Medulla oblongata (tissue), 1 donor: ENCODE measurements at regions not wholly inside any gene's neighbourhood (a gene's known extent, or its start where the extent isn't known, plus 50 kb on each side); places are given as distances from the start of the nearest gene placed in this dataset.

Source experiments
- DNase-seq: peaks from one replicate; pipeline ENCODE4 v3.0.0-alpha.2; 2015; ENCODE audit errors: extremely low spot score

DNA sequence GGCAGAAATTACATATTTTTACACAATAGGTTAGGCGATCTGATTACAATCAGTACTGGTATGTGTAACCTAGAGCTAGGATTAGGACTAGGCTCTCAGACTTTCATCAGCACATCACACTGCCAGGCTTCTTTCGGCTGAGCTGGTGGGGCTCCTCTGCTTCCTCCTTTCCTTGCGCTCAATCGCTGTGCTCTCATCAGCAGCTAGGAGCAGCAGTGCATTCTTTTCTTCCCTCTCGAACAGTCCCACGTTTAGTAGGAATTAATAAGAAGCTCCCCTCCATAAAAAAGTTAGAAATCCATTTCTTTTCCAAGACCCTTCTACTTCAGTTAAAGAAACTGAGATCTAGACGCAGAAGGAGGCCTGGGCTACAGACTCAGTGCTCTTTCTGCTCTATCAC, 350.4 kb downstream of the SPRY1 start:
- no peak for DNase-seq

DNA sequence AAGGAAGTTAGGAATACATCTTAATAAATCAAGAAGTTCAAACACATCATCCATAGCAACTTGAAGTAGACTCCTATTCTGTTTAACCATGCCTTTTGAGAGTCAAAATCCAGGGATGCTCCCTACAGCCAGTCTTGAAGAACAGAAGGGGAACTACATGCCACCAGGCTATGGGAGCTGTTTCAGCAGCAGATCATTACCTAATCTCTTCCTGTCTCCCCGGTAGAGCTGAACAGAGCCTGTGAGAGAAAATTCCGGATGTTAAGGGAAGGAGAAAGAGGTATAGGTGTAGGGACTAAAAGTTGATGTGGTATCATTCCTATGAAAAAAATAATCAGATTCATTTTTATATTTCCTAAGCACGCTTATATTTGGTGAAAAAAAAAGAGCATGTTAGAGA, 352.2 kb downstream of the SPRY1 start:
- DNase-seq = no peak

DNA sequence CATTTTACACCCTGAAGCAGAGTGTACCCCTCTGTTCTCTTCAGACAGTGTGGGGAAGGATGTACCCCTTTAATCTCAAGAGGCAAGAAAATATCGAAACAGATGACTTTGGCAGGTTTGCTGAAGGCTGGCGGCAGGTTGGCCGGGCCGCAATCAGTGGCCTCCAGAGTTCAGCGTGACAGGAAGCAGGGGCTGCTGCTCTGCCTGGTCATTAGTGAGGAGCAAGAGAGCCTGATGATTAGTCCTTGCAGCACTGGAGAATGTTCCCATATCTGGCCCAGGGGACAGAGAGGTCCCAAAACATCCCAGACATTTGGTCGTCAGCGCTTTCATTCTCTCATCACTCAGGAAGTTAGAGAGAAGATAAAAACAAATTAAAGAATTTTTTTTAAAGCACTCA, 352.8 kb downstream of the SPRY1 start:
- DNase-seq = no peak

DNA sequence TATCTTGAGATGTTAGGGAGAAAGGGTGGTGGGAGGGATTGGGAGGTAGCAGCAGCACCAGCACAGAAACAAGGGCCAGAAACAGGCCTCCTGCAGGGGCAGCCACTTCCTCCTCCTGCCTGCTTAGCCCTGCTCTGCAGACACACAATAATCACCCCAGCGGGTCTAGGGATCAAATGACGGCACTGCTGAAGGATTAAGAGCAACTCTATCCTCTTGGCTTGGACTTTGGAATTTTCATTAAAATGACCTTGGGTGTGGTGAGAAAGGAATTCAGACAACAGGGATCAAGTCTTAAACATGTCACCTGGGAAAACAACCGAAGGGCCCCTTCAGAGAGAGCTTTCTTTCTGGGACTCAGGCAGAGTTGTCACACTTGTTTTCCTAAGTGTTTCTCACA, 353.4 kb downstream of the SPRY1 start:
- DNase-seq = no peak

DNA sequence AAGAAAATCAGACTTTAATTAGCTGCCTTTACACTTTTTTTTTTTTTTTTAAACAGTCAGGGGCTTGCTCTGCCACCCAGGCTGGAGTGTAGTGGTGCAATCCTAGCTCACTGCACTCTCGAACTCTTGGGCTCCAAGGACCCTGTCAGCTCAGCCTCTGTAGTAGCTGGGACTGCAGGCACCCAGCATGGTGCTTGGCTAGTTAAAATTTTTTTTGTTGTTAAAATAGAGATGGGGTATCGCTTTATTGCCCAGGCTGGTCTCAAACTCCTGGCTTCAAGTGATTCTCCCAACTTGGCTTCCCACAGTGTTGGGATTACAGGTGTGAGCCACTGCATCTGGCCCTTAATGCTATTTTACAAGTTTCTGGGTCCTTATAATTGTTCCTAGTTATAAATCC, 359.1 kb downstream of the SPRY1 start:
- no peak for DNase-seq

- no peak for DNase-seq
Measured at GRCh38 chr4:123767806-123768205, 371.2 kb downstream of the SPRY1 start.

GRCh38 chr4:123770884-123771283, 374.3 kb downstream of the SPRY1 start:
- no peak for DNase-seq

GRCh38 chr4:123776267-123776666, 379.7 kb downstream of the SPRY1 start:
- DNase-seq = no peak

DNA sequence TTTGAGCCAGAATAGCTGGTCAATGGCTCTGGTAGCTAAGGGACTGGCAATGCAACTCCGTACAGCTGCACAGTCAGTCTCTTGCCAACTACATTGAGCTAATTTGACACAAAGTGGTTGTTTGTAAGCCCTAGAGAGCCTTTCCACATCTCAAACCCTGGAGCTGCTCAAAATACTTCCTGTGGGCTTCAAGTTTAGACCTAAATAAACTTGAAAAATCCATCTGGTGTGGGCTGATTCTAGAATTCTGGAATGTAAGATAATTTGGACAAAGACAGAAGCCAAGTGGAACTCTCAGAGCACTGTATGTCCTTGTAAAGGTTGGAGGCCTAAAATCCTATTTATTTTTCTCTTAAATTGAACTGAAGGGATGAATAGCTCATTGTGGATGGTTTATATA, 380.8 kb downstream of the SPRY1 start:
- peak; percentile 42 for DNase-seq

DNA sequence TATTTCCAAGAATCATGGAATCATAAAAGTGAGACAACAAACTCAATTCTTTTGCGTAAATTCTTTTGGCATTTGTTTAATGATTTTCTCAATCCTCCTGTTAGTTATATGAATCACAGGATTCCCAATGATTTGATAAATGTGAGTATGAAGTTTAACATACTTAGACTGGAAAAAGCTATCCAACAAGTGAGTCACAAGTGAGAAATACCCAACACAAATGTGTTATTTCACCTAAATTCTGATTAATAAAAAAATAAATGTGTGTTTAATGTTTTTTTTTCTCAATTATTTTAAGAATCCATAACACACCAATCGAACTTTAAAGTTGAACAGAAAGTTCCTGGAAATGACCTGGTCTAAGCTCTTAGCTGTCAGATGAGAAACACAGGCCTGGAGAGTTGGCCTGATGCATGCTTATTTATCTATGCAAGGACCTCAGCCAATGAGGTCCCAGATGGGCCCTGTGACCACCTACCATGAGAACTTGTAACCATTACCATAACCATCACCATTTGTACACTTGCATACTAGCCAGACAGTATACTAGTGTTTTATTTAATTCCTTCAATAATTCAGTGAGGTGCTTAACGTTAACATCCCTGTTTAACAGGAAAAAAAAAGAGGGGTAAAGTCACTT, 386.7 kb downstream of the SPRY1 start:
- DNase-seq = no peak

DNA sequence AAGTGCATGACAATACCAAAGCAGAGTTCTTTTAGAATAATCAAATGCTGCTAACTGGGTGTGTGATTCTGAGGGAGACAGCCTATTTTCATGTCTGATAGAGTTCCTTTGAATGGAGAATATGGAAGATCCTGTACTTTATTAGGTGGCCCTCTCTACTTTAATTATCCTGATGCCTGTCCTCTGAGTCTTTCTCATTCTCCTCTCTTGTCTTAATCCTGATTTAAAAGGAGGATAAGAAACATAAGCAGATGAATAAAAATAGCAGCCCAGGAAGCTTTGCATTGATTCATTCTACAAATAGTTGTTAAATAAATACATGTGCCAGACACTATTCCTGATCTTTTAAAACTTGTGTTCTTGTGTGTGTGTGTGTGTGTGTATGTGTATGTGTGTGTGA, 387.3 kb downstream of the SPRY1 start:
- no peak for DNase-seq

DNA sequence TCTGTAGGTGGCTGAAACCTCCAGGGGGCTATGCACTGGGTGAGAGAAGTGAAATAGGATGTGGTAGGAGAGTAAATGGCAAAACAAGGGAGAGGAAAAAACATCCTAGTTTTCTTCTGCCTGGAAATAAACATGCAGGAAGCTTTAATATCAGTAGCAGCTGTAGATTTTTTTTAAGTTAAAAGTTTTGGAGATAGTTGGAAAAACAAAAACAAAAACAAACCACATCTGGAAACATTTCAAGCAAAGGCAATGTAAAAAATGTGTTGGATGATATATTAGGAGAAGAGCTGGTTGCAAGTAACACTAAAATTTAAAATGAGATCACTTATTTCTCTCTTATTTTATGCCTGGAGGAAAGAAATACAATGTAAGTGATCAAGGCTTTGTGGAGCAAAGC, 388.0 kb downstream of the SPRY1 start:
- no peak for DNase-seq

DNA sequence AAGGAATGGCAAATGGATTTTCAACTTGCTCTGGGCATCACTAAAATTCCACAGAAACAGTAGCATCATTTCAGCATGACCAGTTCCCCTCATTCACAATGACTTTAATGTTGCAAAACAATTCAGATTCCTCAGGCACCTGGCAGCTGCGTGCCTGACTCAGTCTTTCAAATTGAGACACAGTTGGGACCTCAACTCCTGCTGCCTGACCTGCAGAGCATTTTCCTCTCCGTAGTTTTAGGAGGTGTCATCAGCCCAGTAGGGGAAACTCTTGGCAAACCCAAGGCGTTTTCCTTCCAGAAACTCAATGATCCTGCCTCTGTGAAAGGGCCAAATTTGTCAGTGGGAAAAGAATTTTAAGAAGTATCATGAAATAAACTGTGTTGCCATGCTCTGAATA, 388.9 kb downstream of the SPRY1 start:
- peak; percentile 28 for DNase-seq

- DNase-seq = no peak
Measured at GRCh38 chr4:123786163-123786915, 389.7 kb downstream of the SPRY1 start.

DNA sequence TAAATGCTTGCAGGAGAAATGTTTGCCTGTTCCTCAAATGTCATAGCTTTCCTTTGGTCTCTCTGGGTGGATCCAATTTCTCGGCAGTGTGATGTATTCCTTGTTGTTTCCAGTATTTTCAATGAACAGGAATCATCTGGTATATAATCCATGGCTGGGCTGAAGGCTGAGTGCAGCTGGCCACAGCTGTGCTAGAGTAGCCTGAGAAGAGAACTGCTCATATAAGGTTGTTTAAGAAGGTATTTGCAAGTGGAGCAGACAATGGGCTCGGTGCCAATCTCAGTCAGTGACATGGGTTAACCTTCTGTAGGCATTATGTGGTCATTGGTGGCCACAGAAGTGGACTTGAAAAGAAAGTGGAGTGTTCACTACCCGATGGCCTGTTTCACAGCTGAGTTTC, 390.3 kb downstream of the SPRY1 start:
- DNase-seq = no peak

DNA sequence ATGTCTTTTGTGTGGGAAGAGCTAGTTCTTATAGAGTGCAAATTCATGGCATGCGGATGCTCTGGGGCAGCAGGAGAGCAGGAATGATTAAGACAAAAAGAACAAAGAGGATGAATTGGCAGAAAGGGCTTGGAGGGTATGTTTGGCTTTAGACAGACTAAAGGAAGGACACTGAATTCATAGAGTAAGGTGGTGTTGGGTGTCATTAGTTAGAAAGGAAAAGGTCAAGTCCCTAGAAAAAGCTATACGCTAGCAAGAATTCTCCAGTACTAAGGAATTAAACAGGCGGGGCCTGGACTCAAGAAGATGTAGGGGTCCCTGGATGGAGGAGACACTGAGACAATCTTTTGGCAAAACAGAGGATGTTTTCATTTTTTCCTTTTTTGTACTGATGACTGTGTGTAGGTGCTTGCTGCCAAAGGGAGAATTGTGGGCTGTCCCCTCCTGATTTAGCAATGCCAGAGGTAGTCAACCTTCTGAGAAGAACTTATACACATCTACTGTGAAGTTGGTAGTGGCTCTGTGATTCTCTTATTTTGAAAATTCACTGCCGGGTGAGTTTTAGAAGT, 391.0 kb downstream of the SPRY1 start:
- DNase-seq = no peak

DNA sequence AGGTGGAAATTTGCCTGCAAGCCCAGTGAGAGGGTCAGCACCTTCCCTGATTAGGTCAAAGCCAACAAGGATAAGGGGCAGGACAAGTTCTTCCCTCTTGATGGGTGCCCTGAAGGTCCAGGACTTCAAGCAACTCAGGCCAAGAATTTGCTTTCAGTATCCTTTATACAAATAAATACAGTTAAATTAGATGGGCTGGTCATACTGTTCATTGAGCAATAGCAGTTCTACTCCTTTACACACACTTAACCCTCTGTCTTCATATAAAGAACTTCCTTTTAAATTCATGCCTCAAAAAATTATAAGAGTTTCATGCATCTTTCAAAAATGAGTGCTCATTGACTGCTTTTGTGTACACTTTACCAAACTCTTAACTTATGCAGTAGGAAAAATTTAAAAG, 392.0 kb downstream of the SPRY1 start:
- DNase-seq = no peak

DNA sequence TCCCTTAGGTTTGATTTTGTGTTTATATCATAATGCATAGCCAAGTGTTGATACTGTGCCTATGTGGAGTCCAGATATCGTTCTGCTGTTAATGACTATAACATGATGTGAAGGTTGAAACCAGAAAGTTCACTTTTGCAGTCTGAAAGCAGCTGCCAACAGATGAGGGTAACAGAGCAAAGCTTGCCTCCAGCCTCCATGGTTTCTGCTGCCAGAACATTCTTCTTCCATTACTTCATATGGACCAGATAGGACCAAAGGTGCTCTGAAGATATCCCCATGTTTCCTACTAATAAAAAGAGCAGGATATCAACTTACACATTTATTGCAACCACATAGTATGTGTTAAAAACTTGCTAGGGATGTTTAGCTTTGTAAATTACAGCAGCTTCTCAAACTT, 394.1 kb downstream of the SPRY1 start:
- no peak for DNase-seq

DNA sequence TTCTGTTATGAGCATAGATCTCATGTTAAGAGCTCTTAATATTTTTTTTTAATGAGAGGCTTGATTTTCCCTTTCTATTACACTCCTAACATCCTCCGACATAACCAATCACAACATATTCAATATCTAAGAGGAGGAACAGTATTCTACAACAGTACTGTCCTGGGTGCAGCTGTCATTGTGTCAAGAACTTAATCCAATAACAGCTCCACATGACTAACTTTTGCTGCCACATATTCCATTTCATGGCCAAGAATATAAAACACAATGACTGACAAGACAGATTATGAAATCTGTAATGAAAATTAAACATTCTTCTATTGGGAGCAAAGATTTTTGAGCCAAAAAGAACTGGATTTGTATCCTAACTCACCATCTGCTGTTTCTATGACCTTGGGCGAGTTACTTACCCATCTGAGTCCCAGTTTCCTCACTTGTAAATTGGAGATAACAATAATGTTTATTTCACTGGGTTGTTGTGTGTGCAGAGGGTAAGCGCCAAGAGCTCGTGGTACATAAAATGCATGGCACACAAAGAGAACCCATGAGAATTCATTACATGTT, 405.6 kb downstream of the SPRY1 start:
- no peak for DNase-seq

DNA sequence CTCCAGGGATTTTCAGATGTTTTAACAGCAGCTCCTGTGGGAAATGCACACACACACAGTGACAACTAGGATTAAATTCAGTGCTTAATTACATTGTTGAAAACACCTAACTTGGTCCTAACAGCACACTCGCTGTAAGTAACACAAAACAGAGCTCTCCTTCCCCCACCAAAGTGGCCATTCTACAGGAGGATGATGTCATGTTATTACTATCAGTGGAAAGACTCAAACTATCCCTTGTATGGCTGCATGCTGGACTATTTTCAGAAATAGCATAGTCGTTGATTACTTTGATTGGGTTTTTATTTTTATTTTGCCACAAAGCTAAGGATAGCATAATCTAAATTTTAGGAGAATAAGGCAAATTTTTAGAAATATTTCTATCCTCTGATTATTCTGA, 406.3 kb downstream of the SPRY1 start:
- no peak for DNase-seq

DNA sequence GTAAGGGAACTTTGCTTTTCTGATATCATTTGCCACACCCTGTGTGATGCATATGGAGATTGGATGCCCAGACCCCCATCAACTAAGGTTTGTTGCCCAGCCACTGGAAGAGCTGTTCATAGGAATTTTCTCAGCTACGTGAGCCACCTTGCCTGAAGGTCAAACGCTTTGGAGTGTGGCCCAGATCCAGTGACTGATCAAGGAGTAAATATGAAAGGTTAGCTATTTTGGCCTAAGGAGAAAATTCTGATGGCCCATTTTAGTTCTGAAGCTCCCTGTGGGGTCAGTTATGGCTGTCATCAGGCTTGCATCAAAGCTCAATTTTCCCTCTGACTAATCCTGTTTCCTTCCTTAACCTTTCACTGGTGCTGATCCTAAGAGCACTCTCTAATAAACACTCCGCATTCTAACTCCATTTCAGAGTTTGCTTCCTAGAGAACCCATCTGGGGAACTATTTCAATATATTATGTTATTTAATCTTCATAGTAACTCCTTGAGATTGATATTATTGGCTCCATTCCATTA, 407.7 kb downstream of the SPRY1 start:
- DNase-seq = no peak

- DNase-seq = no peak
Measured at GRCh38 chr4:123806056-123806455, 409.5 kb downstream of the SPRY1 start.

DNA sequence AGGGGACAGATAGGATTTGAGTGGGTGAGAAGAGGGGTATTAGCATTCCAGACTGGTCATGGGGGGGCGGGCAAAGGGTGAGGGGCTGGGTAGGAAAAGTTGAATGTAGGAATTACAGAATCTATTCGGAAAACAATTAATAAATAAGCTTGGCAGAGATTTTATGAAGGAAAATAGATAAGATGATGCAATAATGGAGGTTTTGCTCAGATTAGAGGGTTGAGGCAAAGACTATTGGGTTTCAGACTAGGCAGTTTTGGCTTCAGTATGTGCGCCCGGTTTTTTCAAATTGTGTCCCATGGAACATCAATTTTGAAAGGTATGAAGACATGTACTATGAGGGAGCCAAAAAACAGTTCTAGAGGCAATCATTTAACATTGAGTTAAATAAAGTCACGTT, 410.6 kb downstream of the SPRY1 start:
- no peak for DNase-seq
